GM12878 (cell line): ENCODE measurements at regions not wholly inside any gene's neighbourhood (a gene's known extent, or its start where the extent isn't known, plus 50 kb on each side); places are given as distances from the start of the nearest gene placed in this dataset.

Experiments
- ATAC-seq: fragments of 200-7000 bp; cut with Tn5 transposase; 3 replicates; pipeline ENCODE4 v1.9.1; 2020; ENCODE audit warnings: mild to moderate bottlenecking, moderate library complexity
- BruUV-seq: library from RNA; stranded (reverse); fragments of 400-500 nt; replicated peaks from 2 replicates; lab custom pipeline; 2021; lab: Mats Ljungman, UMichigan
- CTCF ChIA-PET: fragments of 300-600 bp; sonication (Branson Sonifier 250); formaldehyde crosslinking; extraction: SDS; loops from one replicate; lab custom pipeline; 2021; ENCODE audit warnings: inconsistent platforms; lab: Yijun Ruan, JAX
- POLR2A ChIA-PET: fragments of 350-600 bp; formaldehyde crosslinking; extraction: SDS; loops from one replicate; lab custom pipeline; 2021; ENCODE audit warnings: inconsistent platforms; lab: Charles Lee
- RAD21 ChIA-PET: fragments of 300-600 bp; sonication (Branson Sonifier 250); formaldehyde crosslinking; loops from one replicate; lab custom pipeline; 2023; ENCODE audit warnings: antibody characterized with exemption; ENCODE audit not compliant: unreplicated experiment; lab: Charles Lee
- SMC1A ChIA-PET: fragments of 300-600 bp; sonication (Branson Sonifier 250); formaldehyde crosslinking; loops from one replicate; lab custom pipeline; 2023; ENCODE audit not compliant: unreplicated experiment, uncharacterized antibody; lab: Charles Lee
- DNase-seq: peaks from one replicate; pipeline ENCODE4 v3.0.0-alpha.2; 2011; ENCODE audit warnings: low read depth, low spot score
- FAIRE-seq: peaks from 3 replicates; lab custom pipeline; 2011; peaks lifted over from hg19 to GRCh38; lab: Jason Lieb, UNC
- H2AFZ ChIP-seq: 2 replicates; pipeline ENCODE4 v1.6.0; 2011; ENCODE audit warnings: low read depth, low read length, control low read depth; ENCODE audit not compliant: control insufficient read depth
- H3K27ac ChIP-seq: 2 replicates; pipeline ENCODE4 v1.5.1; 2011; ENCODE audit warnings: control low read depth; ENCODE audit not compliant: control insufficient read depth, insufficient read depth
- H3K27me3 ChIP-seq, 2 experiments: replicated peaks in 1 of 2; 2 replicates each; pipeline versions ENCODE4 v1.6.0 to v1.6.1; 2011; ENCODE audit warnings: low read length in 1 of 2; ENCODE audit not compliant: control insufficient read depth in 2 of 2, insufficient read depth in 2 of 2
- H3K36me3 ChIP-seq, 2 experiments: 2 replicates each; pipeline ENCODE4 v1.5.1; 2011; ENCODE audit warnings: low read length in 1 of 2; ENCODE audit not compliant: control insufficient read depth in 2 of 2, insufficient read depth in 2 of 2
- H3K4me1 ChIP-seq: 2 replicates; pipeline ENCODE4 v1.6.1; 2011; ENCODE audit warnings: mild to moderate bottlenecking, low read length, moderate library complexity, mixed read lengths; ENCODE audit not compliant: control insufficient read depth, insufficient read depth
- H3K4me2 ChIP-seq: 2 replicates; pipeline ENCODE4 v1.6.0; 2011; ENCODE audit warnings: control low read depth; ENCODE audit not compliant: control insufficient read depth, insufficient read depth
- H3K4me3 ChIP-seq: fragments of 200-600 bp; sonication (generic); 2 replicates; pipeline ENCODE4 v1.5.1; 2016
- H3K79me2 ChIP-seq: 2 replicates; pipeline ENCODE4 v1.6.0; 2011; ENCODE audit warnings: low read length; ENCODE audit not compliant: control insufficient read depth, insufficient read depth
- H3K9ac ChIP-seq: 2 replicates; pipeline ENCODE4 v1.8.0; 2011; ENCODE audit warnings: low read length, control low read depth, mixed read lengths; ENCODE audit not compliant: control insufficient read depth, insufficient read depth
- H3K9me3 ChIP-seq: replicated peaks from 3 replicates; pipeline ENCODE4 v1.5.1; 2011; ENCODE audit warnings: mild to moderate bottlenecking, low read length; ENCODE audit not compliant: control insufficient read depth, insufficient read depth
- H4K20me1 ChIP-seq: 2 replicates; pipeline ENCODE4 v1.6.0; 2011; ENCODE audit not compliant: control insufficient read depth, insufficient read depth
- BCL11A ChIP-seq: IDR thresholded peaks from 2 replicates; pipeline ENCODE4 v1.6.1; 2011; ENCODE audit warnings: low read depth, low read length
- CBFB ChIP-seq: IDR thresholded peaks from 2 replicates; pipeline ENCODE4 v1.6.1; 2016; ENCODE audit warnings: antibody characterized with exemption, low read depth
- DPF2 ChIP-seq: fragments of 450-650 bp; IDR thresholded peaks from 2 replicates; pipeline ENCODE4 v1.6.1; 2017; ENCODE audit warnings: mild to moderate bottlenecking
- EGR1 ChIP-seq, 2 experiments: IDR thresholded peaks; 1 replicate in 1 of 2; 2 replicates in 1 of 2; pipeline ENCODE4 v1.6.1; 2011 to 2012; ENCODE audit warnings: low read depth in 2 of 2, low read length in 2 of 2, borderline replicate concordance in 1 of 2, mild to moderate bottlenecking in 1 of 2, moderate library complexity in 1 of 2
- HDAC2 ChIP-seq: fragments of 200-600 bp; sonication (generic); IDR thresholded peaks from 2 replicates; pipeline ENCODE4 v1.6.1; 2017
- NR2C2 ChIP-seq: IDR thresholded peaks from 2 replicates; pipeline ENCODE4 v1.6.1; 2011; ENCODE audit warnings: borderline replicate concordance, low read depth; ENCODE audit not compliant: control insufficient read depth, insufficient read length
- PAX5 ChIP-seq: IDR thresholded peaks from 2 replicates; pipeline ENCODE4 v1.6.1; 2011; ENCODE audit warnings: low read depth, low read length, borderline replicate concordance
- RBBP5 ChIP-seq: fragments of 200-600 bp; sonication (generic); conservative IDR thresholded peaks from 2 replicates; pipeline ENCODE4 v1.6.1; 2016
- SMAD1 ChIP-seq: fragments of 450-650 bp; IDR thresholded peaks from 2 replicates; pipeline ENCODE4 v1.6.1; 2018; ENCODE audit warnings: mild to moderate bottlenecking, low read depth; ENCODE audit not compliant: partially characterized antibody
- ZBTB40 ChIP-seq: fragments of 450-650 bp; IDR thresholded peaks from 2 replicates; pipeline ENCODE4 v1.6.1; 2016; ENCODE audit warnings: mild to moderate bottlenecking, moderate library complexity, borderline replicate concordance
- ZNF217 ChIP-seq: fragments of 450-650 bp; IDR thresholded peaks from 2 replicates; pipeline ENCODE4 v1.6.1; 2017; ENCODE audit warnings: antibody characterized with exemption, mild to moderate bottlenecking
- WGBS: methylation state at CpG from one replicate; pipeline ENCODE4 v1.1.6; 2016; ENCODE audit warnings: low lambda C conversion rate; ENCODE audit not compliant: insufficient replicate concordance, insufficient coverage; ENCODE audit errors: missing lambda C conversion rate; 5-methylcytosine and 5-hydroxymethylcytosine counted together
- in situ Hi-C: fragments of 300-500 bp; cut with MboI; formaldehyde crosslinking; loops from 9 replicates; pipeline ENCODE4 v1.14.3; 2018; ENCODE audit warnings: mixed read lengths
- intact Hi-C: fragments of 100-400 bp; cut with micrococcal nuclease; formaldehyde crosslinking; loops from one replicate; pipeline ENCODE4 v1.14.2; 2022; ENCODE audit not compliant: unreplicated experiment

- intact Hi-C loops (no loop called here), in situ Hi-C loops (no loop called here)
- no peak overlapping the region for H3K9ac ChIP-seq
- 85% methylated on average over 2 of the region's 2 CpGs for WGBS
- H3K9me3 ChIP-seq = no peaks in the 10 kb centered on the region
- ChIA-PET CTCF (no interaction called here), POLR2A (no interaction called here), SMC1A (interaction anchor here (0.9 kb wide), 1 partner anchor 24 kb away, joined by 3 read pairs; no protein-coding TSS in a partner anchor), RAD21 (no interaction called here)
- no peaks in the 10 kb centered on the region for H3K4me1 ChIP-seq
- no peak for TF ChIP-seq SMAD1
- TF ChIP-seq BCL11A = no peak
- no peak for TF ChIP-seq PAX5
- DNase-seq (no peak), FAIRE-seq (no peak), ATAC-seq (no peak)
- H3K27ac ChIP-seq = no peak overlapping the region
- BruUV-seq = no TSS peak
- H2AFZ ChIP-seq = no peak overlapping the region
- H4K20me1 ChIP-seq = no peaks in the 10 kb centered on the region
- no peak overlapping the region for H3K4me3 ChIP-seq
- H3K4me2 ChIP-seq = no peak overlapping the region
- H3K79me2 ChIP-seq = no peaks in the 10 kb centered on the region
- no peaks in the 10 kb centered on the region for H3K27me3 ChIP-seq
- H3K36me3 ChIP-seq = no peaks in the 10 kb centered on the region
Observed at GRCh38 chr5:162436055-162436454, 368.5 kb downstream of the GABRG2 start.

GRCh38 chr5:162444129-162444762, 376.7 kb downstream of the GABRG2 start:
- Histone ChIP-seq H3K27ac (no peak overlapping the region), H3K9me3 (no peaks in the 10 kb centered on the region), H4K20me1 (no peaks in the 10 kb centered on the region), H2AFZ (no peak overlapping the region), H3K4me2 (no peak overlapping the region), H3K4me3 (no peak overlapping the region), H3K36me3 (no peaks in the 10 kb centered on the region), H3K9ac (no peak overlapping the region), H3K79me2 (no peaks in the 10 kb centered on the region), H3K27me3 (no peaks in the 10 kb centered on the region), H3K4me1 (no peaks in the 10 kb centered on the region)
- no peak for FAIRE-seq
- ChIA-PET CTCF (interaction anchor here (0.9 to 2.0 kb wide), 2 partner anchors 12 to 826 kb away, joined by 3 to 6 read pairs; no protein-coding TSS in a partner anchor), POLR2A (interaction anchor here (0.5 kb wide), 1 partner anchor 787 kb away, joined by 4 read pairs; no protein-coding TSS in a partner anchor), SMC1A (interaction anchor here (1.8 kb wide), 1 partner anchor 38 kb away, joined by 4 read pairs; no protein-coding TSS in a partner anchor), RAD21 (no interaction called here)
- in situ Hi-C loops (no loop called here), intact Hi-C loops (no loop called here)
- WGBS = 23% methylated on average over 6 of the region's 6 CpGs
- ATAC-seq = peak; percentile 66
- no TSS peak for BruUV-seq
- DNase-seq = no peak
- TF ChIP-seq EGR1 (IDR thresholded peaks at IDR 0.05; ENCODE audit: borderline replicate concordance in 1 of 2, low read depth in 2 of 2, low read length in 2 of 2) (no peak), DPF2 (0 out of 2 replicates have a peak, but pooled peaks have one; percentile 43), RBBP5 (no peak), CBFB (no peak), NR2C2 (no peak), HDAC2 (no peak), ZNF217 (no peak), ZBTB40 (no peak)
